ENCODE measurements at regions not wholly inside any gene's neighbourhood (a gene's known extent, or its start where the extent isn't known, plus 50 kb on each side); places are given as distances from the start of the nearest gene placed in this dataset.

DNA sequence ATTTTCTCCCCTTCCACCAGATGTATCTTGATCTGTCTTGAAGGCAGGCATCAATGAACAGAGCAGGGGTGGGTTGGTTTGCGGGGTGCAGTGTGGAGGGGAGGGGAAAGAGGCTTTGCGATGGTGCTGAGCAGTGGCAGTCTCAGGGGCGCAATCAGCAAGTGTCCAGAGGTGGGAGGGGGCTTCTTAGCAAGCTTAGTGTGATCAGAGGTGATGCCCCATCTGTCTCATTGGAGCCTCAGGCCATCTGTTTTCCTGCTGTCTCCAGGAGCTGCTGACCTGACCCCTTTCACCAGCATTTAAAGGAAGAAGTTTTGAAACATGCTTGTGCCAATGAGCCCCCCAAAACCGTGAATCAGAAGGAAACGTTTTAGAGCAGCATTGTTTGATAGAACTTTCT is 187.7 kb upstream of the LHX5 start:
- Histone ChIP-seq H3K9me3 (replicated peaks; ENCODE audit: insufficient read depth, low read length) (no peaks in the 10 kb centered on the region), H3K27ac (ENCODE audit: low read length) (no peak overlapping the region), H3K9ac (ENCODE audit: low read length) (no peak overlapping the region), H3K36me3 (replicated peaks; ENCODE audit: insufficient read depth, low read length) (no peaks in the 10 kb centered on the region), H3K4me1 (ENCODE audit: low read length) (no peaks in the 10 kb centered on the region), H3K9me2 (replicated peaks; ENCODE audit: insufficient read depth, low read length) (no peaks in the 10 kb centered on the region), H3F3A (ENCODE audit: insufficient read depth, low read length) (no peaks in the 10 kb centered on the region), H3K27me3 (replicated peaks; ENCODE audit: insufficient read depth, low read length) (no peaks in the 10 kb centered on the region), H3K4me3 (ENCODE audit: low read length) (no peak overlapping the region), H4K20me1 (ENCODE audit: insufficient read depth, low read length) (no peaks in the 10 kb centered on the region), H2AFZ (ENCODE audit: low read length) (no peak overlapping the region), H3K4me2 (ENCODE audit: low read depth, low read length) (no peak overlapping the region), H3K79me2 (ENCODE audit: low read length) (no peaks in the 10 kb centered on the region)
- no peak for DNase-seq
- no peak for TF ChIP-seq CTCF (IDR thresholded peaks at IDR 0.05; ENCODE audit: low read length)
- TF ChIP-seq EZH2 (optimal IDR thresholded peaks at IDR 0.05; ENCODE audit: low read depth, low read length), result no peak
- TF ChIP-seq EZH2phosphoT487 (IDR thresholded peaks at IDR 0.05; ENCODE audit: low read length), result no peak

GRCh38 chr12:113659015-113659414 is 187.3 kb upstream of the LHX5 start:
- Histone ChIP-seq H3K27ac (ENCODE audit: low read length) (no peak overlapping the region), H3K4me1 (ENCODE audit: low read length) (no peaks in the 10 kb centered on the region), H3K4me2 (ENCODE audit: low read depth, low read length) (no peak overlapping the region), H3K9me3 (replicated peaks; ENCODE audit: insufficient read depth, low read length) (no peaks in the 10 kb centered on the region), H3K9me2 (replicated peaks; ENCODE audit: insufficient read depth, low read length) (no peaks in the 10 kb centered on the region), H3F3A (ENCODE audit: insufficient read depth, low read length) (no peaks in the 10 kb centered on the region), H4K20me1 (ENCODE audit: insufficient read depth, low read length) (no peaks in the 10 kb centered on the region), H3K36me3 (replicated peaks; ENCODE audit: insufficient read depth, low read length) (no peaks in the 10 kb centered on the region), H3K9ac (ENCODE audit: low read length) (no peak overlapping the region), H3K79me2 (ENCODE audit: low read length) (no peaks in the 10 kb centered on the region), H3K4me3 (ENCODE audit: low read length) (no peak overlapping the region), H2AFZ (ENCODE audit: low read length) (no peak overlapping the region), H3K27me3 (replicated peaks; ENCODE audit: insufficient read depth, low read length) (no peaks in the 10 kb centered on the region)
- no peak for TF ChIP-seq CTCF (IDR thresholded peaks at IDR 0.05; ENCODE audit: low read length)
- TF ChIP-seq EZH2phosphoT487 (IDR thresholded peaks at IDR 0.05; ENCODE audit: low read length), result no peak
- no peak for DNase-seq

- no peaks in the 10 kb centered on the region for H3K4me1 ChIP-seq (ENCODE audit: low read length)
- no peak overlapping the region for H3K4me2 ChIP-seq (ENCODE audit: low read depth, low read length)
- H4K20me1 ChIP-seq (ENCODE audit: insufficient read depth, low read length), result no peaks in the 10 kb centered on the region
- no peaks in the 10 kb centered on the region for H3K9me3 ChIP-seq (replicated peaks; ENCODE audit: insufficient read depth, low read length)
- H3K79me2 ChIP-seq (ENCODE audit: low read length), result no peaks in the 10 kb centered on the region
- H2AFZ ChIP-seq (ENCODE audit: low read length), result no peak overlapping the region
- H3K9ac ChIP-seq (ENCODE audit: low read length), result no peak overlapping the region
- no peaks in the 10 kb centered on the region for H3K9me2 ChIP-seq (replicated peaks; ENCODE audit: insufficient read depth, low read length)
- TF ChIP-seq CTCF (IDR thresholded peaks at IDR 0.05; ENCODE audit: low read length), result no peak
- no peak for TF ChIP-seq EZH2phosphoT487 (IDR thresholded peaks at IDR 0.05; ENCODE audit: low read length)
- TF ChIP-seq EZH2 (optimal IDR thresholded peaks at IDR 0.05; ENCODE audit: low read depth, low read length), result no peak
- DNase-seq, result no peak
- H3K4me3 ChIP-seq (ENCODE audit: low read length), result no peak overlapping the region
- no peaks in the 10 kb centered on the region for H3K27me3 ChIP-seq (replicated peaks; ENCODE audit: insufficient read depth, low read length)
- no peaks in the 10 kb centered on the region for H3F3A ChIP-seq (ENCODE audit: insufficient read depth, low read length)
- no peaks in the 10 kb centered on the region for H3K36me3 ChIP-seq (replicated peaks; ENCODE audit: insufficient read depth, low read length)
- no peak overlapping the region for H3K27ac ChIP-seq (ENCODE audit: low read length)
Measured at GRCh38 chr12:113658006-113658655, 186.5 kb upstream of the LHX5 start.
